HepG2 (cell line): ENCODE measurements at regions not wholly inside any gene's neighbourhood (a gene's known extent, or its start where the extent isn't known, plus 50 kb on each side); places are given as distances from the start of the nearest gene placed in this dataset.

Experiments
- ATAC-seq: fragments of 200-7000 bp; cut with Tn5 transposase; 3 replicates; pipeline ENCODE4 v1.9.1; 2020; ENCODE audit warnings: mild to moderate bottlenecking, moderate library complexity
- BruUV-seq: library from RNA; stranded (reverse); fragments of 400-500 nt; replicated peaks from 2 replicates; lab custom pipeline; 2021; lab: Mats Ljungman, UMichigan
- CTCF ChIA-PET: fragments of 300-600 bp; formaldehyde crosslinking; extraction: SDS; loops from one replicate; lab custom pipeline; 2021; ENCODE audit warnings: low total read pairs, inconsistent platforms, low intra/inter-chr PET ratio; lab: Yijun Ruan, JAX
- POLR2A ChIA-PET: fragments of 350-600 bp; sonication (Branson Sonifier 250); formaldehyde crosslinking; loops from one replicate; lab custom pipeline; 2020; ENCODE audit warnings: antibody characterized with exemption, inconsistent platforms; lab: Yijun Ruan, JAX
- DNase-seq: peaks from one replicate; pipeline ENCODE4 v3.0.0-alpha.2; 2015; ENCODE audit warnings: low spot score
- FAIRE-seq: peaks from 3 replicates; lab custom pipeline; 2011; peaks lifted over from hg19 to GRCh38; lab: Jason Lieb, UNC
- H2AFZ ChIP-seq: one replicate; pipeline ENCODE4 v1.6.1; 2011; ENCODE audit warnings: low read length, inconsistent platforms
- H3K27ac ChIP-seq: fragments of 300-600 bp; 3 replicates; pipeline ENCODE4 v1.8.0; 2011; ENCODE audit warnings: mixed run types, mild to moderate bottlenecking, mixed read lengths, low read length, inconsistent platforms; ENCODE audit not compliant: insufficient read depth; ENCODE audit errors: extremely low read length
- H3K27me3 ChIP-seq, 2 experiments: fragments of 200-600 bp in 1 of 2; 2 replicates in 1 of 2; 3 replicates in 1 of 2; pipeline versions ENCODE4 v1.6.0 to v1.8.0; 2011; ENCODE audit warnings: low read length in 2 of 2, mild to moderate bottlenecking in 2 of 2, moderate library complexity in 2 of 2, inconsistent platforms in 1 of 2; ENCODE audit not compliant: insufficient read depth in 2 of 2, control insufficient read depth in 1 of 2
- H3K36me3 ChIP-seq, 2 experiments: fragments of 200-600 bp in 1 of 2; replicated peaks in 1 of 2; 2 replicates in 1 of 2; 3 replicates in 1 of 2; pipeline versions ENCODE4 v1.5.1 to v1.8.0; 2011; ENCODE audit warnings: low read length in 2 of 2, inconsistent platforms in 1 of 2; ENCODE audit not compliant: insufficient read depth in 2 of 2, control insufficient read depth in 1 of 2
- H3K4me1 ChIP-seq: 2 replicates; pipeline ENCODE4 v1.5.1; 2012; ENCODE audit warnings: low read length, inconsistent platforms; ENCODE audit not compliant: insufficient read depth
- H3K4me2 ChIP-seq: 2 replicates; pipeline ENCODE4 v1.6.0; 2011; ENCODE audit warnings: low read depth, low read length, inconsistent platforms
- H3K4me3 ChIP-seq, 3 experiments: fragments of 200-600 bp in 1 of 3; sonication (generic), shearing (Covaris generic) in 1 of 3; replicated peaks in 1 of 3; 2 replicates each; pipeline ENCODE4 v1.5.1; 2011 to 2016; ENCODE audit warnings: low read length in 3 of 3, inconsistent platforms in 2 of 3, low read depth in 2 of 3, mild to moderate bottlenecking in 2 of 3, control low read depth in 1 of 3, mixed read lengths in 1 of 3; ENCODE audit not compliant: insufficient read depth in 1 of 3
- H3K79me2 ChIP-seq: one replicate; pipeline ENCODE4 v1.6.1; 2011; ENCODE audit warnings: low read length, inconsistent platforms; ENCODE audit not compliant: insufficient read depth
- H3K9ac ChIP-seq: 2 replicates; pipeline ENCODE4 v1.6.0; 2011; ENCODE audit warnings: mild to moderate bottlenecking, low read depth, low read length, inconsistent platforms; ENCODE audit not compliant: insufficient read depth
- H3K9me3 ChIP-seq: 2 replicates; pipeline ENCODE4 v1.5.1; 2012; ENCODE audit warnings: mild to moderate bottlenecking, low read length
- H4K20me1 ChIP-seq: 2 replicates; pipeline ENCODE4 v1.6.0; 2011; ENCODE audit warnings: inconsistent platforms, mild to moderate bottlenecking, low read length, moderate library complexity; ENCODE audit not compliant: insufficient read depth
- ATF3 ChIP-seq: sonication (generic); formaldehyde crosslinking; IDR thresholded peaks from 2 replicates; pipeline ENCODE4 v1.4.0; 2020; ENCODE audit warnings: missing genetic modification reagents
- HNRNPLL ChIP-seq: fragments of 200-400 bp; formaldehyde crosslinking; IDR thresholded peaks from 2 replicates; pipeline ENCODE4 v1.6.1; 2017; ENCODE audit warnings: mild to moderate bottlenecking, low read depth, low read length; ENCODE audit not compliant: poor library complexity, severe bottlenecking
- MBD4 ChIP-seq: IDR thresholded peaks from 2 replicates; pipeline ENCODE4 v1.6.1; 2012; ENCODE audit warnings: low read length, inconsistent platforms, borderline replicate concordance
- MEF2D ChIP-seq: sonication (generic); formaldehyde crosslinking; IDR thresholded peaks from 2 replicates; pipeline ENCODE4 v1.5.1; 2020; ENCODE audit warnings: mild to moderate bottlenecking, missing genetic modification reagents
- MTF1 ChIP-seq: sonication (generic); formaldehyde crosslinking; IDR thresholded peaks from 2 replicates; pipeline ENCODE4 v1.5.0; 2020; ENCODE audit warnings: missing genetic modification reagents
- NCOA5 ChIP-seq: sonication (generic); formaldehyde crosslinking; IDR thresholded peaks from 2 replicates; pipeline ENCODE4 v1.4.0; 2020; ENCODE audit warnings: missing genetic modification reagents
- NFIC ChIP-seq: IDR thresholded peaks from 2 replicates; pipeline ENCODE4 v1.6.1; 2012; ENCODE audit warnings: mild to moderate bottlenecking, low read length, inconsistent platforms
- NR3C1 ChIP-seq: sonication (generic); formaldehyde crosslinking; IDR thresholded peaks from 2 replicates; pipeline ENCODE4 v1.4.0; 2020; ENCODE audit warnings: missing genetic modification reagents
- TGIF2 ChIP-seq: IDR thresholded peaks from 2 replicates; pipeline ENCODE4 v1.6.1; 2016; ENCODE audit warnings: control low read depth, missing compliant biosample characterization
- U2AF2 ChIP-seq: fragments of 200-400 bp; formaldehyde crosslinking; IDR thresholded peaks from 2 replicates; pipeline ENCODE4 v1.6.1; 2017; ENCODE audit warnings: low read depth, mild to moderate bottlenecking, low read length
- ZFP36L1 ChIP-seq: sonication (generic); formaldehyde crosslinking; IDR thresholded peaks from 2 replicates; pipeline ENCODE4 v1.8.0; 2022; ENCODE audit warnings: mild to moderate bottlenecking, missing genetic modification reagents, moderate library complexity
- ZFX ChIP-seq: sonication (generic); formaldehyde crosslinking; IDR thresholded peaks from 2 replicates; pipeline ENCODE4 v1.4.0; 2020; ENCODE audit warnings: mild to moderate bottlenecking, low read depth, missing genetic modification reagents, moderate library complexity
- ZHX2 ChIP-seq, 2 experiments: sonication (generic) in 1 of 2; formaldehyde crosslinking in 1 of 2; IDR thresholded peaks; 2 replicates each; pipeline versions ENCODE4 v1.6.1 to v1.9.0; 2014 to 2022; ENCODE audit warnings: antibody characterized with exemption in 1 of 2, borderline replicate concordance in 1 of 2, inconsistent platforms in 1 of 2, low read depth in 1 of 2, missing genetic modification reagents in 1 of 2
- ZNF496 ChIP-seq: sonication (generic); formaldehyde crosslinking; IDR thresholded peaks from 2 replicates; pipeline ENCODE4 v1.8.1; 2023; ENCODE audit warnings: mild to moderate bottlenecking, moderate library complexity, missing genetic modification reagents; ENCODE audit not compliant: insufficient replicate concordance
- ZNF598 ChIP-seq: sonication (generic); formaldehyde crosslinking; IDR thresholded peaks from 2 replicates; pipeline ENCODE4 v1.5.1; 2020; ENCODE audit warnings: mild to moderate bottlenecking, missing genetic modification reagents, borderline replicate concordance
- ZNF761 ChIP-seq: sonication (generic); formaldehyde crosslinking; conservative IDR thresholded peaks from 2 replicates; pipeline ENCODE4 v1.4.0; 2020; ENCODE audit warnings: mild to moderate bottlenecking, missing genetic modification reagents
- WGBS: methylation state at CpG from one replicate; pipeline ENCODE4 v1.1.6; 2017; ENCODE audit warnings: low lambda C conversion rate; 5-methylcytosine and 5-hydroxymethylcytosine counted together
- in situ Hi-C: cut with HindIII; loops from 2 replicates; pipeline ENCODE4 v1.10.0; 2017; ENCODE audit warnings: low pct_unique_long_range_greater_than_20kb; ENCODE audit not compliant: extremely low pct_ligation_motif_present
- intact Hi-C: fragments of 100-400 bp; cut with micrococcal nuclease; formaldehyde crosslinking; loops from one replicate; pipeline ENCODE4 v1.10.0; 2022; ENCODE audit not compliant: unreplicated experiment
- TF ChIP-seq, protein P1 (sequence below): IDR thresholded peaks from 2 replicates; pipeline ENCODE4 v1.6.1; 2016; ENCODE audit warnings: missing biosample characterization, missing genetic modification reagents, low read depth

GRCh38 chr12:5262885-5263284 is 169.0 kb upstream of the NTF3 start (continued):
- TF ChIP-seq ATF3 (CRISPR knock-in tag), result no peak
- no peak for TF ChIP-seq NFIC
- no peak for TF ChIP-seq MBD4
- TF ChIP-seq ZNF598 (CRISPR knock-in tag), result no peak
- TF ChIP-seq TGIF2, result no peak
- no peak for TF ChIP-seq MTF1 (CRISPR knock-in tag)
- TF ChIP-seq NR3C1 (CRISPR knock-in tag), result no peak
- TF ChIP-seq U2AF2, result no peak

GRCh38 chr12:5264006-5264405 is 167.9 kb upstream of the NTF3 start:
- no TSS peak for BruUV-seq
- WGBS, result 0% methylated on average over 2 of the region's 2 CpGs
- Histone ChIP-seq H3K4me1 (no peaks in the 10 kb centered on the region), H3K4me3 (no peak overlapping the region), H4K20me1 (no peaks in the 10 kb centered on the region), H3K79me2 (no peaks in the 10 kb centered on the region), H3K9me3 (no peaks in the 10 kb centered on the region), H2AFZ (no peak overlapping the region), H3K9ac (no peak overlapping the region), H3K36me3 (no peaks in the 10 kb centered on the region), H3K27me3 (no peaks in the 10 kb centered on the region; a peak in 1 of 5 replicates), H3K27ac (no peak overlapping the region), H3K4me2 (no peak overlapping the region)
- in situ Hi-C loops (no loop called here), intact Hi-C loops (no loop called here)
- ATAC-seq (no peak), FAIRE-seq (no peak), DNase-seq (no peak)
- TF ChIP-seq MEF2D (CRISPR knock-in tag) (no peak), ZNF761 (no peak), HNRNPLL (no peak), ZHX2 (IDR thresholded peaks at IDR 0.05; ENCODE audit: low read depth) (no peak), ZHX2 (CRISPR knock-in tag; IDR thresholded peaks at IDR 0.05; ENCODE audit: borderline replicate concordance) (no peak), ZFX (CRISPR knock-in tag) (no peak), ZNF496 (CRISPR knock-in tag) (no peak), NCOA5 (CRISPR knock-in tag) (no peak), ZFP36L1 (no peak)
- TF ChIP-seq, protein P1, sequence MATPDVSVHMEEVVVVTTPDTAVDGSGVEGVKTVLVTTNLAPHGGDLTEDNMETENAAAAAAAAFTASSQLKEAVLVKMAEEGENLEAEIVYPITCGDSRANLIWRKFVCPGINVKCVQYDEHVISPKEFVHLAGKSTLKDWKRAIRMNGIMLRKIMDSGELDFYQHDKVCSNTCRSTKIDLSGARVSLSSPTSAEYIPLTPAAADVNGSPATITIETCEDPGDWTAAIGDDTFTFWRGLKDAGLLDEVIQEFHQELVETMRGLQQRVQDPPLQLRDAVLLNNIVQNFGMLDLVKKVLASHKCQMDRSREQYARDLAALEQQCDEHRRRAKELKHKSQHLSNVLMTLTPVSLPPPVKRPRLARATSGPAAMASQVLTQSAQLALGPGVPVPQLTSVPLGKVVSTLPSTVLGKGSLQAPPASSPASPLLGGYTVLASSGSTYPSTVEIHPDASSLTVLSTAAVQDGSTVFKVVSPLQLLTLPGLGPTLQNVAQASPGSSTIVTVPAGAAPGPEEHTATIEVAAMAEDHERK (CRISPR knock-in tag), result no peak
- POLR2A ChIA-PET, result no interaction called here
- CTCF ChIA-PET, result no interaction called here
